ENCODE measurements at regions not wholly inside any gene's neighbourhood (a gene's known extent, or its start where the extent isn't known, plus 50 kb on each side); places are given as distances from the start of the nearest gene placed in this dataset.
"Not testable (repeated sequence)": the region's sequence is repeated elsewhere in the genome, so short reads cannot be mapped to it uniquely, and the experiment has no call there.

- Histone ChIP-seq H3K36me3 (ENCODE audit: insufficient read depth, low read length) (peaks cover under 1% of the 10 kb centered on the region), H3K9ac (ENCODE audit: low read depth, low read length) (no peak overlapping the region), H3K4me1 (ENCODE audit: insufficient read depth, low read length) (peaks cover 15% of the 10 kb centered on the region), H3K9me3 (ENCODE audit: control insufficient read depth, insufficient read depth, low read length) (no peaks in the 10 kb centered on the region)
Observed at GRCh38 chr1:112828716-112829115, 113.6 kb upstream of the PPM1J start.

GRCh38 chr1:112827391-112827790 lies 112.3 kb upstream of the PPM1J start:
- H3K9ac ChIP-seq (ENCODE audit: low read depth, low read length); H3K36me3 ChIP-seq (ENCODE audit: insufficient read depth, low read length); H3K9me3 ChIP-seq (ENCODE audit: control insufficient read depth, insufficient read depth, low read length): not testable (repeated sequence)
- peaks cover 20% of the 10 kb centered on the region for H3K4me1 ChIP-seq (ENCODE audit: insufficient read depth, low read length)

GRCh38 chr1:112826217-112826944 lies 111.2 kb upstream of the PPM1J start:
- H3K4me1 ChIP-seq (ENCODE audit: insufficient read depth, low read length), result peaks cover 28% of the 10 kb centered on the region
- H3K9ac ChIP-seq (ENCODE audit: low read depth, low read length), result no peak overlapping the region
- H3K9me3 ChIP-seq (ENCODE audit: control insufficient read depth, insufficient read depth, low read length), result no peaks in the 10 kb centered on the region
- peaks cover 12% of the 10 kb centered on the region for H3K36me3 ChIP-seq (ENCODE audit: insufficient read depth, low read length)

DNA sequence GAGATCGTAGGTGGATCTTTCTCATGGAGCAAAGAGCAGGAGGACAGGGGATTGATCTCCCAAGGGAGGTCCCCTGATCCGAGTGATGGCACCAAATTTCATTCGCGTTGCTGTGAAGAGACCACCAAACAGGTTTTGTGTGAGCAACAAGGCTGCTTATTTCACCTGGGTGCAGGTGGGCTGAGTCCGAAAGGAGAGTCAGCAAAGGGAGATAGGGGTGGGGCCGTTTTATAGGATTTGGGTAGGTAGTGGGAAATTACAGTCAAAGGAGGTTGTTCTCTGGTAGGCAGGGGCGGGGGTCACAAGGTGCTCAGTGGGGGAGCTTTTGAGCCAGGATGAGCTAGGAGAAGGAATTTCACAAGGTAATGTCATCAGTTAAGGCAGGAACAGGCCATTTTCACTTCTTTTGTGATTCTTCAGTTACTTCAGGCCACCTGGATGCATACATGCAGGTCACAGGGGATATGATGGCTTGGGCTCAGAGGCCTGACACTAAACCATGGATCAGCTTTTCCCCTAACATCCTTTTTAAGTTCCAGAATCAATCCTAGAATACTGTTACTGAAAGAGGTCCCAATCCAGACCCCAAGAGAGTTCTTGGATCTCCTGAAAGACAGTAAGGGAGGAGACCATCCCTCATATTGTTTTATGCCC lies 110.6 kb upstream of the PPM1J start:
- H3K9ac ChIP-seq (ENCODE audit: low read depth, low read length); H3K9me3 ChIP-seq (ENCODE audit: control insufficient read depth, insufficient read depth, low read length): not testable (repeated sequence)
- Histone ChIP-seq H3K4me1 (ENCODE audit: insufficient read depth, low read length) (peaks cover 35% of the 10 kb centered on the region), H3K36me3 (ENCODE audit: insufficient read depth, low read length) (peaks cover 12% of the 10 kb centered on the region)

DNA sequence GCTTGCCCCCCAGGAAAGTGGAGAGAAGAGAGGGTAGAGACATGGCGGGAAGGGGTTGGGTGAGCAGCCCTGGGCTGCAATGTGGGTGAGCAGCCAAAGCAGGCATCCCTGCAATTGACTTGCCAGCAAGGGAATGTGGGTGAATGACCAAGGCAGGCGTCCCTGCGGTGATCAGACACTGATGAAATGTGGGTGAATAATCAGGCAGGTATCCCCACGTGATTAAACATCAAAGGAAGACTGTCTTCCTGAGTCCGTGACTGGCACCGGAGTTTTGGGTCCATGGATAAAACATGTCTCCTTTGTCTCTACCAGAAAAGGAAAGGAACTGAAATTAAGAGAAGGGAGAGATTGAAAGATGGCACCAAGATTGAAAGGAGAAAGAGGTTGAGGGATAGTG lies 109.9 kb upstream of the PPM1J start:
- H3K9me3 ChIP-seq (ENCODE audit: control insufficient read depth, insufficient read depth, low read length), result not testable (repeated sequence)
- Histone ChIP-seq H3K9ac (ENCODE audit: low read depth, low read length) (peak overlapping the region; percentile 7; the same call in 1 of the 2 replicates), H3K36me3 (ENCODE audit: insufficient read depth, low read length) (peaks cover 12% of the 10 kb centered on the region), H3K4me1 (ENCODE audit: insufficient read depth, low read length) (peaks cover 39% of the 10 kb centered on the region)

DNA sequence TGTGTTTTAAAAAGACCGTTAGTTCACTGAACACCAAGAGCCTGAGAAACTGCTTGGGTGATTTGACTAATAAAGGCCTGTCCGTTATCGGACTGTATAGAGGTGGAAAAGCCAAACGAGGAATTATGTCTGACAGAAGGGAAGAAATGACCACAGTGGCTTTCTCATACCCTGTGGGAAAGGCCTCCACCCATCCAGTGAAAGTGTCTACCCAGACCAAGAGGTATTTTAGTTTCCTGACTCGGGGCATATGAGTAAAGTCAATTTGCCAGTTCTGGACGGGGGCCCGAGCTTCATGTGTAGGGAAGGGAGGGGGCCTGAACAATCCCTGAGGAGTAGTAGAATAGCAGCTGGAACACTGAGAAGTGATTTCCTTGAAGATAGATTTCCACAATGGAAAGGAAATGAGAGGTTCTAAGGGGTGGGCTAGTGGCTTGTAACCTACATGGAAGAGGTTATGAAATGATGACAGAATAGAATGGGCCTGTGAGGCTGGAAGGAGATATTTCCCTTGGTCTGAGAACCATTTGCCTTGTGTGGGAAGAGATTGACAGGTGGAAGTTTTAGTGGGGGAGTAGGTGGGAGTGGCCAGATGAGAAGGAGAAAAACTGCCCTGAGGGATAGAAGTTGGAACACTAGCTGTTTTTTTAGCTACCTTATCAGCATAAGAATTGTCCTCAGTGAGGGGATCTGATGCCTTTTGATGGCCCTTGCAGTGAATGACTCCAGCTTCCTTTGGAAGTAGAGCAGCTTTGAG lies 106.4 kb upstream of the PPM1J start:
- Histone ChIP-seq H3K4me1 (ENCODE audit: insufficient read depth, low read length) (peaks cover 42% of the 10 kb centered on the region), H3K36me3 (ENCODE audit: insufficient read depth, low read length) (peaks cover 23% of the 10 kb centered on the region)
- H3K9ac ChIP-seq (ENCODE audit: low read depth, low read length); H3K9me3 ChIP-seq (ENCODE audit: control insufficient read depth, insufficient read depth, low read length): not testable (repeated sequence)

- Histone ChIP-seq H3K9me3 (ENCODE audit: control insufficient read depth, insufficient read depth, low read length) (no peaks in the 10 kb centered on the region), H3K36me3 (ENCODE audit: insufficient read depth, low read length) (peaks cover 28% of the 10 kb centered on the region), H3K4me1 (ENCODE audit: insufficient read depth, low read length) (peaks cover 39% of the 10 kb centered on the region), H3K9ac (ENCODE audit: low read depth, low read length) (no peak overlapping the region; the same call in 1 of the 2 replicates)
Observed at GRCh38 chr1:112818990-112819689, 104.0 kb upstream of the PPM1J start.

DNA sequence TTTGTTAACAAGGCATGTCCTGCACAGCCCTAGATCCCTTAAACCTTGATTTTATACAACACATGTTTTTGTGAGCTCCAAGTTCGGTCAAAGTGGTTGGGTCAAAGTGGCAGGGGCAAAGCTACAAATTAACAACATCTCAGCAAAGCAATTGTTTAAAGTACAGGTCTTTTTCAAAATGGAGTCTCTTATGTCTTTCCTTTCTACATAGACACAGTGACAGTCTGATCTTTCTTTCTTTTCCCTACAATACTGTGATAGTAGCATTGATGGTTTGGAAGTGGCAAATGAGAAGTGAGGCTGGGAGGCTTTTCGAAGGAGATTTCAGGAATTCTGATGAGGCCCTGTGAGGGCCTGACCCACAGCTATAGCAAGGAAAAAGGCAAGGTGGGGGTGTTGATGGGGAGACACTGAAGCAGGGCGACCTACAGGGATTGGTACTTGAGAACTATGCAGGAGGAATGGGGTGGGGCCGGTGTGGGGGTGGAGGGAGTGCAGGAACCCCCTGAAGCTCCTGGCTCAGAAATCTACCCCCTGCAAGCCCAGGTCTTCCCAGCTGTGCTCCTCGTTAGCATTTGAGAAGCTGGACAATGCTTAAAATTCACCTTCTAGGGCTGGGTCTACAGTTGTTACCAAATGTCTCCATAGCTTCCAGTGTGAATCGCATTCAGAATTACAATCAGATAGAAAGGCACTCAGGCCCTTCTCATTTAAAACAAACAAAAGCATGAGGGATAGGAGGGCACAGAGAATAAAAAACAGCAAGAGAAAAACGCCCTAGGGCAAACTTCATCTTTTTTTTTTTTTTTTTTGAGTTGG lies 102.6 kb upstream of the PPM1J start:
- Histone ChIP-seq H3K9me3 (ENCODE audit: control insufficient read depth, insufficient read depth, low read length) (no peaks in the 10 kb centered on the region), H3K36me3 (ENCODE audit: insufficient read depth, low read length) (peaks cover 22% of the 10 kb centered on the region), H3K9ac (ENCODE audit: low read depth, low read length) (no peak overlapping the region), H3K4me1 (ENCODE audit: insufficient read depth, low read length) (peaks cover 38% of the 10 kb centered on the region)

GRCh38 chr1:112815376-112815775 lies 100.2 kb upstream of the PPM1J start:
- peaks cover 15% of the 10 kb centered on the region for H3K4me1 ChIP-seq (ENCODE audit: insufficient read depth, low read length)
- no peak overlapping the region for H3K9ac ChIP-seq (ENCODE audit: low read depth, low read length)
- H3K36me3 ChIP-seq (ENCODE audit: insufficient read depth, low read length), result peaks cover 20% of the 10 kb centered on the region
- H3K9me3 ChIP-seq (ENCODE audit: control insufficient read depth, insufficient read depth, low read length), result no peaks in the 10 kb centered on the region

DNA sequence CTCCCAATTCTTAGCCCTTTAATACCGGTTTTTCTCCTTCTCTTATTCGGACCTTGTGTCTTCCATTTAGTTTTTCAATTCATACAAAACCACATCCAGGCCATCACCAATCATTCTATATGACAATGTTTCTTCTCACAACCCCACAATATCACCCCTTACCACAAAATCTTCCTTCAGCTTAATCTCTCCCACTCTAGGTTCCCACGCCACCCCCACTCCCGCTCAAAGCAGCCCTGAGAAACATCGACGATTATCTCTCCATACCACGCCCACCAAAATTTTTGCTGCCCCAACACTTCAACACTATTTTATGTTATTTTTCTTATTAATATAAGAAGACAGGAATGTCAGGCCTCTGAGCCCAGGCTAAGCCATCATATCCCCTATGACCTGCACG lies 99.5 kb upstream of the PPM1J start:
- not testable (repeated sequence) for H3K9me3 ChIP-seq (ENCODE audit: control insufficient read depth, insufficient read depth, low read length)
- H3K36me3 ChIP-seq (ENCODE audit: insufficient read depth, low read length), result peaks cover 20% of the 10 kb centered on the region
- H3K4me1 ChIP-seq (ENCODE audit: insufficient read depth, low read length), result peaks cover 14% of the 10 kb centered on the region

DNA sequence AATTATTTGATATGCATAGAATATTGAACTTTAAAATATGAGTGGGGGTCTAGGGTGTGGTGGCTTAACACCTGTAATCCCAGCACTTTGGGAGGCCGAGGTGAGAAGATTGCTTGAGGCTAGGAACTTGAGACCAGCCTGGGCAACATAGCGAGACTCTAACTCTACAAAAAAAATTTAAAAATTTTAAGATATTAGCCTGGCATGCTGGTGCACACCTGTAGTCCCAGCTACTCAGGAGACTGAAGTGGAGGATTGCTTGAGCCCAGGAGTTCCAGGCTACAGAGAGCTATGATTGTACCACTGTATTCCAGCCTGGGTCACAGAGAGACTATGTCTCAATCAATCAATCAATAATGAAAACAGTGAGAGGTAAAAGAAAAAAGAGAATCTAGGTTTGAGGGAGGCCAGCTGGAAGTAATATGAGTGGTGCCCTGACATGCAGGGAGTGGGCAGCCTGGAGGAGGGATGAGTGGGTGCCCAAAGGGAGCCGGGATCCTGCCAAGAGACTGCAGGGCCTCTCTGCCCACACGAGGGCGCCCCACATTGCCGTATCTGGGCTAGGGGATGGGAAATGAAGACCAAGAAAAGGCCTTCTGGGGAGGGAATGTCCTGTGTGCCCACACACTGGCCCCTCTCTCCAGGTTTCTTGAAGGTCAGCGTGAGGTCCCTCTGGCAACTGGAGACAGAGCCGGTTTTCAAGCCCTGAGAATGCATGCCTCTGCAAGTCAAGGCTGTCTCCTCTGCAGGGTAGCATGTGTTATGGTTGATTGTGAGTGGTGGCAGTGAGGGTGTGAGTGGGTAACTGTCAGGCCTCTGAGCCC lies 93.9 kb upstream of the PPM1J start:
- Histone ChIP-seq H3K4me1 (ENCODE audit: insufficient read depth, low read length) (peaks cover 19% of the 10 kb centered on the region), H3K9me3 (ENCODE audit: control insufficient read depth, insufficient read depth, low read length) (no peaks in the 10 kb centered on the region), H3K36me3 (ENCODE audit: insufficient read depth, low read length) (peaks cover 3% of the 10 kb centered on the region), H3K9ac (ENCODE audit: low read depth, low read length) (peak overlapping the region; percentile 31)

More for the DNA sequence above, 99.5 kb upstream of the PPM1J start:
- not testable (repeated sequence) for H3K9ac ChIP-seq (ENCODE audit: low read depth, low read length)

- Histone ChIP-seq H3K9me3 (ENCODE audit: control insufficient read depth, insufficient read depth, low read length) (no peaks in the 10 kb centered on the region), H3K4me1 (ENCODE audit: insufficient read depth, low read length) (peaks cover 23% of the 10 kb centered on the region), H3K36me3 (ENCODE audit: insufficient read depth, low read length) (peaks cover 3% of the 10 kb centered on the region), H3K9ac (ENCODE audit: low read depth, low read length) (no peak overlapping the region)
Observed at GRCh38 chr1:112807999-112808398, 92.9 kb upstream of the PPM1J start.

- peaks cover 3% of the 10 kb centered on the region; the same call in 1 of the 2 replicates for H3K36me3 ChIP-seq (ENCODE audit: insufficient read depth, low read length)
- H3K9ac ChIP-seq (ENCODE audit: low read depth, low read length), result no peak overlapping the region
- no peaks in the 10 kb centered on the region for H3K9me3 ChIP-seq (ENCODE audit: control insufficient read depth, insufficient read depth, low read length)
- H3K4me1 ChIP-seq (ENCODE audit: insufficient read depth, low read length), result peaks cover 23% of the 10 kb centered on the region
Observed at GRCh38 chr1:112807117-112807516, 92.0 kb upstream of the PPM1J start.
